Heart right ventricle (tissue), 16 donors: ENCODE measurements at regions not wholly inside any gene's neighbourhood (a gene's known extent, or its start where the extent isn't known, plus 50 kb on each side); places are given as distances from the start of the nearest gene placed in this dataset.
"Not testable (repeated sequence)": the region's sequence is repeated elsewhere in the genome, so short reads cannot be mapped to it uniquely, and the experiment has no call there.

Source experiments
- ATAC-seq, 8 donors: fragments of 200-7000 bp; cut with Tn5 transposase; one replicate each; pipeline ENCODE4 v1.9.1; 2020; ENCODE audit warnings: mild to moderate bottlenecking in 8 of 8, moderate library complexity in 8 of 8, moderate number of reproducible peaks in 1 of 8
- DNase-seq, 2 donors: peaks; one replicate each; pipeline ENCODE4 v3.0.0-alpha.2; 2020
- H3K27ac ChIP-seq, 10 donors: fragments of 200-600 bp; sonication (generic) in 2 of 10; one replicate each; pipeline versions ENCODE4 v1.5.0 to v1.8.0; 2020 to 2022; ENCODE audit warnings: mild to moderate bottlenecking in 3 of 10
- H3K27me3 ChIP-seq, 7 donors: fragments of 200-600 bp; one replicate each; pipeline ENCODE4 v1.8.0; 2021 to 2022; ENCODE audit warnings: mild to moderate bottlenecking in 2 of 7
- H3K36me3 ChIP-seq, 9 donors: fragments of 200-600 bp; sonication (generic) in 1 of 9; one replicate each; pipeline versions ENCODE4 v1.5.0 to v1.8.0; 2020 to 2022; ENCODE audit warnings: mild to moderate bottlenecking in 2 of 9
- H3K4me1 ChIP-seq, 9 donors: fragments of 200-600 bp; sonication (generic) in 1 of 9; one replicate each; pipeline versions ENCODE4 v1.5.0 to v1.8.0; 2020 to 2022; ENCODE audit warnings: mild to moderate bottlenecking in 4 of 9
- H3K4me3 ChIP-seq, 10 donors: fragments of 200-600 bp; sonication (generic) in 2 of 10; one replicate each; pipeline versions ENCODE4 v1.5.0 to v1.8.0; 2020 to 2022; ENCODE audit warnings: mild to moderate bottlenecking in 7 of 10, moderate library complexity in 2 of 10
- H3K9me3 ChIP-seq, 11 donors: fragments of 200-600 bp in 10 of 11; sonication (generic) in 2 of 11; one replicate each; pipeline versions ENCODE4 v1.5.0 to v1.8.0; 2013 to 2022; ENCODE audit warnings: mild to moderate bottlenecking in 2 of 11, control low read depth in 1 of 11, moderate library complexity in 1 of 11
- WGBS, 2 donors: extraction: QIAGEN DNeasy Blood & Tissue Kit; methylation state at CpG; one replicate each; pipeline ENCODE4 v1.1.7; 2013; ENCODE audit warnings: inconsistent platforms in 1 of 2; 5-methylcytosine and 5-hydroxymethylcytosine counted together
- intact Hi-C, 10 donors: fragments of 100-400 bp; cut with DNase I; formaldehyde crosslinking; loops; one replicate each; pipeline versions ENCODE4 v1.11.1 to v1.14.2; 2022
- TF ChIP-seq, protein P1 (sequence below), 9 donors: fragments of 200-600 bp; sonication (generic) in 2 of 9; IDR thresholded peaks; one replicate each; pipeline versions ENCODE4 v1.5.0 to v1.8.0; 2021 to 2022; ENCODE audit warnings: antibody characterized with exemption in 9 of 9, mild to moderate bottlenecking in 5 of 9, moderate library complexity in 1 of 9
- donor health status: Arrhythmogenic right ventricular cardiomyopathy.
- donor health status: ischemic (EF 13 %, LVEDD 7.1; RV severe dilation, severe dysfunction).
- donor health status: healthy with polysubstance abuse.
- donor health status: DM: no; HTN: yes; CAD: no.
- donor health status: DM: no; HTN: no; CAD: no.
- donor health status: ischemic (EF 25% LVEDD 6.9; RV normal size, moderate dysfunction).
- donor health status: ischemic (EF 25% LVEDD 5.7; RV mildly dilated, moderate dysfunction).
- donor health status: healthy.
- donor health status: DM: yes; HTN: yes; CAD: no.
- donor health status: Ischemic cardiomyopathy.
- donor health status: ischemic (EF 35%, LVEDD 5.7; RV mildly dilated, moderate dysfunction).
- donor health status: nonischemic (EF 11% LVEDD 7.7; RV severe dilation, severe dysfunction).
- donor health status: DM: yes; HTN: yes; CAD: no.
- donor health status: PGD.
- donor health status: ischemic (EF 29% LVEDD 5.4; RV normal size, mild dysfunction).
- donor health status: nonischemic (EF 23%, LVEDD 6.1; RV moderate dilation, normal function).

DNA sequence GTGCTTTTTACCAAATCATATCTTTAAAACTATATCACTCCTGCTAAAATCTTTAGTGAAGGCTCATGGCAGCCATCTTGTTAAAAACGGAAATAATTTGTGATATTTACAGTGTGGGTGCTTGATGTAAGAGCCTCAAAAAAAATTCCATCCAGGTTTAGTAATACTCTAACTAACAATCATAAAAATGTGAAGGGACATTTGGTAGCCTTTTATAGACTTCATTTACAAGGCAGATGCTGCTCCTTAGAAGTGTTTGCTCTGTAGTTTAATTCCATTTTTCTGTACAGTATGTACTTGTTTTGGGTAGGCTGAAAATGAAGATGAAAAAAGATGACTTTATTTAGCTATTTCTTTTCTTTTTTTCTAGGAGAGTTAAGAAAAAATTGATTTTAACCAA is 525.0 kb downstream of the ZEB2 start:
- H3K4me1 ChIP-seq = no peaks in the 10 kb centered on the region
- 91 to 92% methylated on average over 1 of the region's 1 CpG for WGBS, 2 donors
- H3K27ac ChIP-seq = no peak overlapping the region
- peaks cover 0 to 7% (median 0%) of the 10 kb centered on the region in 11 donors for H3K9me3 ChIP-seq
- H3K4me3 ChIP-seq = no peak overlapping the region
- no peak for DNase-seq
- no peaks in the 10 kb centered on the region for H3K27me3 ChIP-seq
- intact Hi-C loops = no loop called here
- TF ChIP-seq, protein P1, sequence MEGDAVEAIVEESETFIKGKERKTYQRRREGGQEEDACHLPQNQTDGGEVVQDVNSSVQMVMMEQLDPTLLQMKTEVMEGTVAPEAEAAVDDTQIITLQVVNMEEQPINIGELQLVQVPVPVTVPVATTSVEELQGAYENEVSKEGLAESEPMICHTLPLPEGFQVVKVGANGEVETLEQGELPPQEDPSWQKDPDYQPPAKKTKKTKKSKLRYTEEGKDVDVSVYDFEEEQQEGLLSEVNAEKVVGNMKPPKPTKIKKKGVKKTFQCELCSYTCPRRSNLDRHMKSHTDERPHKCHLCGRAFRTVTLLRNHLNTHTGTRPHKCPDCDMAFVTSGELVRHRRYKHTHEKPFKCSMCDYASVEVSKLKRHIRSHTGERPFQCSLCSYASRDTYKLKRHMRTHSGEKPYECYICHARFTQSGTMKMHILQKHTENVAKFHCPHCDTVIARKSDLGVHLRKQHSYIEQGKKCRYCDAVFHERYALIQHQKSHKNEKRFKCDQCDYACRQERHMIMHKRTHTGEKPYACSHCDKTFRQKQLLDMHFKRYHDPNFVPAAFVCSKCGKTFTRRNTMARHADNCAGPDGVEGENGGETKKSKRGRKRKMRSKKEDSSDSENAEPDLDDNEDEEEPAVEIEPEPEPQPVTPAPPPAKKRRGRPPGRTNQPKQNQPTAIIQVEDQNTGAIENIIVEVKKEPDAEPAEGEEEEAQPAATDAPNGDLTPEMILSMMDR (IDR thresholded peaks at IDR 0.05) = no peak
- H3K36me3 ChIP-seq = no peaks in the 10 kb centered on the region
- no peak for ATAC-seq

DNA sequence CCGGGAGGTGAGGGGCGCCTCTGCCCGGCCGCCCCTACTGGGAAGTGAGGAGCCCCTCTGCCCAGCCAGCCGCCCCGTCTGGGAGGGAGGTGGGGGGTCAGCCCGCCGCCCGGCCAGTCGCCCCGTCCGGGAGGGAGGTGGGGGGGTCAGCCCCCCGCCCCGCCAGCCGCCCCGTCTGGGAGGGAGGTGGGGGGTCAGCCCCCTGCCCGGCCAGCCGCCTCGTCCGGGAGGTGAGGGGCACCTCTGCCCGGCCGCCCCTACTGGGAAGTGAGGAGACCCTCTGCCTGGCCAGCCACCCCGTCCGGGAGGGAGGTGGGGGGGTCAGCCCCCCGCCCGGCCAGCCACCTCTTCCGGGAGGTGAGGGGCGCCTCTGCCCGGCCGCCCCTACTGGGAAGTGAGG is 528.3 kb downstream of the ZEB2 start:
- intact Hi-C loops, H3K36me3 ChIP-seq, H3K27ac ChIP-seq, H3K4me1 ChIP-seq, H3K4me3 ChIP-seq, H3K9me3 ChIP-seq, H3K27me3 ChIP-seq, ATAC-seq: not testable (repeated sequence)
- 97 to 99% methylated on average over 18 to 29 of the region's 30 CpGs for WGBS, 2 donors
- peak in 1 of 2 donors; percentile 4 for DNase-seq

GRCh38 chr2:143988082-143988481 is 531.8 kb downstream of the ZEB2 start:
- H3K9me3 ChIP-seq = peaks cover 0 to 11% (median 0%) of the 10 kb centered on the region in 11 donors
- no peaks in the 10 kb centered on the region for H3K36me3 ChIP-seq
- DNase-seq (no peak), ATAC-seq (no peak)
- no peak overlapping the region for H3K4me3 ChIP-seq
- TF ChIP-seq, protein P1 (IDR thresholded peaks at IDR 0.05) = no peak
- 97 to 100% methylated on average over 1 of the region's 1 CpG for WGBS, 2 donors
- no peaks in the 10 kb centered on the region for H3K4me1 ChIP-seq
- no peaks in the 10 kb centered on the region for H3K27me3 ChIP-seq
- intact Hi-C loops = no loop called here
- H3K27ac ChIP-seq = no peak overlapping the region

DNA sequence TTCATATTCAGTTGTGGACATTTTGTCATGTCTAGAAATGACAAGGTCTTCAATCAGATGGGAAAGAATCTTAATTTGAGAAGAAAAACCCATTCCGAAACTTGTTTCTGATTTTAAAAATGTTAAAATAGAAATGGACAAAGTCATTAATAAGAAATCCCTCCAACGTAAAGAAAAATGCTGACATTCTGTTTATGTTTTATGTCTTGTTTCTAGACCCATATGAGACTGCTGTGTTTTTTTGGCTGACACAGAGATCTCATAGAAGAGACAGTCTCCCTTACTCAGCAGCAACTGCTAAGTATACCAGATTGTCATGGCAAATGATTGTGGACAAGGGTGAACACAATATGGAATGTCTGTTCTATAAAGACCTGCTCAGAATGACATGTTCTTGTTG is 538.5 kb downstream of the ZEB2 start:
- TF ChIP-seq, protein P1 (IDR thresholded peaks at IDR 0.05) = no peak
- 92 to 94% methylated on average over 2 of the region's 2 CpGs for WGBS, 2 donors
- no peak for DNase-seq

DNA sequence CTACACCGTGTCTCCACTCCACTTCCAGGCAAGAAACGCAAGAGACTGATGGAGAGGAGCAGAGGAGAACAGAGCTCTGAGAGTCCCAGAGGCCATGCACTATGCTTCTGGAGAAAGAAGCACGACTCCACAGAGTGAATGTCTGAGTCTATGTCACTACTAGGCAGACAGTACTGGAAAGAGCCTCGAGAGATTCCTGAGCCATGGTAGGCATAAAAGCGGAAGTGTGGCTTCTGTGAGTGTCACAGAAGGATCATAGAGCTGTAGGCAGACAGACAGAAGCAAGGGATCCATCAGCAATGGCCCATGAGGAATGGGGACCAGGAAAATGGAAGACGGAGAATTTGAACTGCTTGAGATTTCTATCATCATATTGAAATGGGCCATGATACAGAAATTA is 542.6 kb downstream of the ZEB2 start:
- TF ChIP-seq, protein P1 (IDR thresholded peaks at IDR 0.05) = no peak
- H3K4me3 ChIP-seq = no peak overlapping the region
- ATAC-seq (no peak), DNase-seq (no peak)
- intact Hi-C loops = no loop called here
- H3K27me3 ChIP-seq = no peaks in the 10 kb centered on the region
- no peaks in the 10 kb centered on the region for H3K4me1 ChIP-seq
- H3K36me3 ChIP-seq = no peaks in the 10 kb centered on the region
- 96 to 98% methylated on average over 6 of the region's 6 CpGs for WGBS, 2 donors
- H3K27ac ChIP-seq = no peak overlapping the region
- no peaks in the 10 kb centered on the region for H3K9me3 ChIP-seq

More for the DNA sequence above, 538.5 kb downstream of the ZEB2 start:
- H3K4me1 ChIP-seq = no peaks in the 10 kb centered on the region
- no peaks in the 10 kb centered on the region for H3K36me3 ChIP-seq
- no peak overlapping the region for H3K4me3 ChIP-seq
- peaks cover 0 to 5% (median 0%) of the 10 kb centered on the region in 11 donors for H3K9me3 ChIP-seq
- ATAC-seq = no peak
- no peak overlapping the region for H3K27ac ChIP-seq
- intact Hi-C loops = no loop called here
- H3K27me3 ChIP-seq = no peaks in the 10 kb centered on the region
